Upper lobe of left lung (tissue), 6 donors: ENCODE measurements at regions not wholly inside any gene's neighbourhood (a gene's known extent, or its start where the extent isn't known, plus 50 kb on each side); places are given as distances from the start of the nearest gene placed in this dataset.
A peak's percentile ranks its signal among the peaks of the same experiment; 100 is the strongest.
"Not testable (repeated sequence)": the region's sequence is repeated elsewhere in the genome, so short reads cannot be mapped to it uniquely, and the experiment has no call there.

Source experiments
- ATAC-seq, 2 donors: fragments of 200-7000 bp; cut with Tn5 transposase; one replicate each; pipeline ENCODE4 v1.9.1; 2022; ENCODE audit warnings: mild to moderate bottlenecking in 2 of 2, moderate library complexity in 2 of 2; ENCODE audit not compliant: low FRiP score in 2 of 2
- DNase-seq, 2 donors: peaks; one replicate each; pipeline ENCODE4 v3.0.0-alpha.2; 2019 to 2020
- H3K27ac ChIP-seq, 4 donors: fragments of 200-600 bp; sonication (generic); one replicate each; pipeline ENCODE4 v1.5.1; 2016 to 2019
- H3K27me3 ChIP-seq, 4 donors: fragments of 200-600 bp; sonication (generic); one replicate each; pipeline ENCODE4 v1.5.1; 2017 to 2019
- H3K36me3 ChIP-seq, 4 donors: fragments of 200-600 bp; sonication (generic); one replicate each; pipeline ENCODE4 v1.5.1; 2016 to 2019
- H3K4me1 ChIP-seq, 4 donors: fragments of 200-600 bp; sonication (generic); one replicate each; pipeline ENCODE4 v1.5.1; 2018 to 2019
- H3K4me3 ChIP-seq, 4 donors: fragments of 200-600 bp; sonication (generic); one replicate each; pipeline ENCODE4 v1.5.1; 2017 to 2019; ENCODE audit warnings: mild to moderate bottlenecking in 2 of 4, moderate library complexity in 1 of 4
- H3K9me3 ChIP-seq, 4 donors: fragments of 200-600 bp; sonication (generic); one replicate each; pipeline ENCODE4 v1.5.1; 2018 to 2019
- EP300 ChIP-seq, 4 donors: sonication (generic); formaldehyde crosslinking; IDR thresholded peaks; one replicate each; pipeline ENCODE4 v1.5.1; 2017; ENCODE audit warnings: antibody characterized with exemption in 4 of 4, control low read depth in 2 of 4
- POLR2A ChIP-seq, 4 donors: fragments of 450-650 bp; IDR thresholded peaks; one replicate each; pipeline ENCODE4 v1.5.1; 2016 to 2017; ENCODE audit warnings: antibody characterized with exemption in 4 of 4, mild to moderate bottlenecking in 2 of 4
- POLR2AphosphoS5 ChIP-seq, 2 donors: sonication (generic); formaldehyde crosslinking; IDR thresholded peaks; one replicate each; pipeline ENCODE4 v1.5.1; 2017; ENCODE audit warnings: antibody characterized with exemption in 2 of 2
- WGBS, 2 donors: methylation state at CpG; one replicate each; pipeline ENCODE4 v1.1.5; 2017 to 2018; 5-methylcytosine and 5-hydroxymethylcytosine counted together
- TF ChIP-seq, protein P1 (sequence below), 6 experiments: fragments of 450-650 bp in 4 of 6; fragments of 200-600 bp in 2 of 6; sonication (generic) in 2 of 6; IDR thresholded peaks; one replicate each; pipeline ENCODE4 v1.5.1; 2016 to 2019; ENCODE audit warnings: antibody characterized with exemption in 6 of 6
- donor health status: DM: no; HTN: no; CAD: no; lungs with moderate emphysema.
- donor health status: DM: no; HTN: yes; CAD: no; lungs with severe emphysema.

- TF ChIP-seq POLR2AphosphoS5 (IDR thresholded peaks at IDR 0.05), result no peak
- TF ChIP-seq POLR2A (IDR thresholded peaks at IDR 0.05), result no peak
- TF ChIP-seq, protein P1, sequence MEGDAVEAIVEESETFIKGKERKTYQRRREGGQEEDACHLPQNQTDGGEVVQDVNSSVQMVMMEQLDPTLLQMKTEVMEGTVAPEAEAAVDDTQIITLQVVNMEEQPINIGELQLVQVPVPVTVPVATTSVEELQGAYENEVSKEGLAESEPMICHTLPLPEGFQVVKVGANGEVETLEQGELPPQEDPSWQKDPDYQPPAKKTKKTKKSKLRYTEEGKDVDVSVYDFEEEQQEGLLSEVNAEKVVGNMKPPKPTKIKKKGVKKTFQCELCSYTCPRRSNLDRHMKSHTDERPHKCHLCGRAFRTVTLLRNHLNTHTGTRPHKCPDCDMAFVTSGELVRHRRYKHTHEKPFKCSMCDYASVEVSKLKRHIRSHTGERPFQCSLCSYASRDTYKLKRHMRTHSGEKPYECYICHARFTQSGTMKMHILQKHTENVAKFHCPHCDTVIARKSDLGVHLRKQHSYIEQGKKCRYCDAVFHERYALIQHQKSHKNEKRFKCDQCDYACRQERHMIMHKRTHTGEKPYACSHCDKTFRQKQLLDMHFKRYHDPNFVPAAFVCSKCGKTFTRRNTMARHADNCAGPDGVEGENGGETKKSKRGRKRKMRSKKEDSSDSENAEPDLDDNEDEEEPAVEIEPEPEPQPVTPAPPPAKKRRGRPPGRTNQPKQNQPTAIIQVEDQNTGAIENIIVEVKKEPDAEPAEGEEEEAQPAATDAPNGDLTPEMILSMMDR (IDR thresholded peaks at IDR 0.05), result no peak
- TF ChIP-seq EP300 (IDR thresholded peaks at IDR 0.05), result no peak
- no peak overlapping the region for H3K27ac ChIP-seq
- WGBS, 2 donors, result 81 to 91% methylated on average over 3 of the region's 3 CpGs
- ATAC-seq (no peak), DNase-seq (no peak)
- no peaks in the 10 kb centered on the region for H3K27me3 ChIP-seq
- H3K4me1 ChIP-seq, result no peaks in the 10 kb centered on the region
- no peak overlapping the region for H3K4me3 ChIP-seq
- H3K36me3 ChIP-seq, result no peaks in the 10 kb centered on the region
- no peaks in the 10 kb centered on the region for H3K9me3 ChIP-seq
These were observed 197.3 kb upstream of the EXOC2 start for GRCh38 chr6:890201-890600.

- peak; percentile 7 to 23 for ATAC-seq
- H3K4me3 ChIP-seq, result no peak overlapping the region
- peak in 1 of 2 donors; percentile 59 for DNase-seq
- WGBS, 2 donors, result 87 to 96% methylated on average over 22 to 35 of the region's 35 CpGs
- H3K4me1 ChIP-seq, result no peaks in the 10 kb centered on the region
- no peaks in the 10 kb centered on the region for H3K9me3 ChIP-seq
- TF ChIP-seq, protein P1 (IDR thresholded peaks at IDR 0.05), result no peak
- TF ChIP-seq POLR2A (IDR thresholded peaks at IDR 0.05) (no peak), EP300 (IDR thresholded peaks at IDR 0.05) (no peak), POLR2AphosphoS5 (IDR thresholded peaks at IDR 0.05) (no peak)
- no peak overlapping the region for H3K27ac ChIP-seq
- no peaks in the 10 kb centered on the region for H3K36me3 ChIP-seq
- no peaks in the 10 kb centered on the region for H3K27me3 ChIP-seq
These were observed 194.8 kb upstream of the EXOC2 start for GRCh38 chr6:887583-888235.

- not testable (repeated sequence) for DNase-seq, H3K4me3 ChIP-seq, H3K27ac ChIP-seq, H3K9me3 ChIP-seq, ATAC-seq, H3K36me3 ChIP-seq, H3K4me1 ChIP-seq, H3K27me3 ChIP-seq
- WGBS, 2 donors, result 96 to 97% methylated on average over 9 of the region's 9 CpGs
These were observed 193.2 kb upstream of the EXOC2 start for GRCh38 chr6:886116-886515.

DNA sequence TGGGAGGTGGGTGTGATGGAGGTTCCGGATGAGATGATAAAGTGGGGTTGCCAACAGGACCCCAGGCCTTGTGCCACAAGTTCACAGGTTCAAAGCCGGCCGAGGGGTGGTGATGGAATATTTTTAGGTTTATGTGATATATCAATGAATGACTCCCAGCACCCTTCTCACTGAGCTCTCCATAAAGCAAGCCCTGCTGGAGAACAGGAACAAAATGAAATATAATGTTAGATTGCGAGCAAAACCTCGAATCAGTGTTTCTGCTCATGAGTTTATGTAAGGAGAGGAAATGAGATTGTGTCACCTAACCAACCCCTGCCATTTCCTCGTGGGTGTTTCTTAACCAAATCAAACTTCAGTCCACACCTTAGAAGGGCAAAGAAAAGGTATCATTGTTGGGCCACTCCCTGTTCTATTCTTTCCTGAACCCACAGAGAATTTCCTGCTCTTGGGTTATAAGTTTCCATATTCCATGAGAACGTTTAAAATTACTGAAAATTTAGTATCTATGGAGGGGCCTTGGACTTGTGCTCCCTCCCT, 192.2 kb upstream of the EXOC2 start:
- no peaks in the 10 kb centered on the region for H3K27me3 ChIP-seq
- no peak overlapping the region for H3K27ac ChIP-seq
- H3K4me3 ChIP-seq, result no peak overlapping the region
- no peaks in the 10 kb centered on the region for H3K9me3 ChIP-seq
- WGBS, 2 donors, result 65 to 70% methylated on average over 7 of the region's 7 CpGs
- no peaks in the 10 kb centered on the region for H3K36me3 ChIP-seq
- ATAC-seq, result no peak
- no peak for DNase-seq
- H3K4me1 ChIP-seq, result no peaks in the 10 kb centered on the region
- TF ChIP-seq POLR2A (IDR thresholded peaks at IDR 0.05) (no peak), EP300 (IDR thresholded peaks at IDR 0.05) (no peak), POLR2AphosphoS5 (IDR thresholded peaks at IDR 0.05) (no peak)
- TF ChIP-seq, protein P1 (IDR thresholded peaks at IDR 0.05), result no peak

DNA sequence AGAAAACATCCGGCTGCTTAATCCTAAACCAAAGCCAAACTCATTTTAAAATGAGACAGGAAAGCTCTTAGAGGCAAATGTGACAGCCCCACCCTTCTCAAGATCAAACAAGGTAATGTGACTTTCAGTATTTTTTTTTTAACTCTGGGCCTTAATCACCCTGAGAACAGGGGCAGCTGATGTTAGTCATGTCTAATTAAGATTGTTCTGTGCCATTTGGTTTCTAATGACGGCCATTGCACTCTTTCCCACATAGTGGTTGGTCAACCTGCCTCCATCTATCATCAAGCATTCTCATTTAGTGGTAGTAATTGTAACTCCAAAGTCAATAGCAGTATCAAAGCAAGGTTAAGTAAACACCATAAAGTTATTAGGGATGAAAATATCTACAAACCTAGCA, 191.6 kb upstream of the EXOC2 start:
- no peak for TF ChIP-seq POLR2A (IDR thresholded peaks at IDR 0.05)
- no peak for TF ChIP-seq EP300 (IDR thresholded peaks at IDR 0.05)
- TF ChIP-seq, protein P1 (IDR thresholded peaks at IDR 0.05), result no peak
- no peak for TF ChIP-seq POLR2AphosphoS5 (IDR thresholded peaks at IDR 0.05)
- Histone ChIP-seq H3K27me3 (no peaks in the 10 kb centered on the region), H3K4me3 (no peak overlapping the region), H3K27ac (no peak overlapping the region), H3K9me3 (no peaks in the 10 kb centered on the region), H3K4me1 (no peaks in the 10 kb centered on the region), H3K36me3 (no peaks in the 10 kb centered on the region)
- ATAC-seq (no peak), DNase-seq (no peak)
- 57 to 76% methylated on average over 2 of the region's 2 CpGs for WGBS, 2 donors
